NCI-H2029 treated with DMSO at 0.1 percent for 48 hours (cell line): ENCODE measurements at regions not wholly inside any gene's neighbourhood (a gene's known extent, or its start where the extent isn't known, plus 50 kb on each side); places are given as distances from the start of the nearest gene placed in this dataset.
"Not testable (repeated sequence)": the region's sequence is repeated elsewhere in the genome, so short reads cannot be mapped to it uniquely, and the experiment has no call there.

Source experiments
- DNase-seq: peaks from one replicate; lab custom pipeline; 2025; lab: John Stamatoyannopoulos, UW

DNA sequence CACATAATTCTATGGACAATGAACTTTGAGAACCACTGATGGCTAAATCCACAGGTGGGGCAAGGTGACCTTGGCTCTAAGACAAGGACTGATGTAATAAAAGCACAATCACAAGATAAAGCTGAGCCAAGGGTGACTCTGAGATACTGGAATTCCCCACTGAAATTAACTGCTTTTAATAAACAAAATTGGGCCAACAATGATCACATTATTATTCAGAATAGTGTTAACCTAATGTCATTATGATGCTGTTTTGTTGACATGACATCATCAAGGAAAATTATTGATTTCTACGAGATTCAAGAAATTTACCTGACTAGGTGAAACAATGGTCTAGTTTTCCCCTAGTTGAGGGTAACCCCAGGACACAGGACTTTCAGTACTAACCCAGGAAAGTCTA lies 273.7 kb upstream of the NFIA start:
- DNase-seq, result no peak

DNA sequence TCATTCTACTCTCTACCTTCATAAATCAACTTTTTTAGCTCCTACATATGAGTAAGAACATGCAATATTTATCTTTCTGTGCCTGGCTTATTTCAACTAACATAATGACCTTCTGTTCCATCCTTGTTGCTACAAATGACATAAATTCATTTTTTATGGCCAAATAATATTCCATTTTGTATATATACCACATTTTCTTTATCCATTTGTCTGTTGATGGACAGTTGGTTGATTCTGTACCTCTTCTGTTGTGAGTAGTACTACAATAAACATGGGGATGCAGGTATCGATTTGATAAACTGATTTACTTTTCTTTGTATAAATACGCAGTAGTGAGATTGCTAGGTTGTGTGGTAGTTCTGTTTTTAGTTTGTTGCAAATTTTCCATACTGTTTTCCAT lies 279.5 kb upstream of the NFIA start:
- DNase-seq, result no peak

DNA sequence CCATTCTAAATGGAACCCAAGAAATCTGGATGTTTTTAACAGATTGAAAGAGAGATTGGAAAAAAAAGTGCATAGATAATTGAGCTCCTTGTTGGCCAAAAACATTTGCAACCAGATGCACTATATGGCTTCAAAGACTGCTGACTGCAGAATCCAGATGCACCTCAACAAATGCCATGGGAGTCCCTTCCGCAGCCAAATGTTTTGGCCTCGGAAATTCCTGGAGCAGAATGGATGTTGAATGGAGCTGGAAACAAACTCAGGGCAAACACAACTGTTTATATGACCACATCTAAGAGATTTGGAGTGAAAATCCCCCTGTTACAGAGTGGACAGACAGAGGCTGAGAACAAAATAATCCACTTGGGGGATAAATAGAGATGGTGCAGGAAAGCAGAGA lies 285.0 kb upstream of the NFIA start:
- DNase-seq, result no peak

DNA sequence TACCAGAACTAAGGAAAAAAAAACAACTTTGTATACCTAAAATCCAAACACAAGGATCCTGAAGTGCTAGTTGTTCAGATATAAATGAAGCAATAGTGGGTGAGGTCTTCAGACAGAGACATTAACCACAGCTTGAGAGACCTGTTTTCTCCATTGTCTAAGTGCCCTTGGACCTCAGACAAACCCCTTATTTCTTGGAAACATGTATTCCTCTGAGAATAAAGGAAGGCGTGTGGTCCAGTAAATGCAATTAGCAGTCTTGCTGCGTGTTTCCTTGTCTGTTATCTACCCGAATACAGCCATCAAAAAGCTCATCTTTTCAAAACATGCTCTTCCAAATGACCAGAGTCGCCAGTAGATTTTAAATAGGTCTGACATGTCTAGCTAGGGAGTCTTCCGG lies 291.1 kb upstream of the NFIA start:
- DNase-seq, result no peak

DNA sequence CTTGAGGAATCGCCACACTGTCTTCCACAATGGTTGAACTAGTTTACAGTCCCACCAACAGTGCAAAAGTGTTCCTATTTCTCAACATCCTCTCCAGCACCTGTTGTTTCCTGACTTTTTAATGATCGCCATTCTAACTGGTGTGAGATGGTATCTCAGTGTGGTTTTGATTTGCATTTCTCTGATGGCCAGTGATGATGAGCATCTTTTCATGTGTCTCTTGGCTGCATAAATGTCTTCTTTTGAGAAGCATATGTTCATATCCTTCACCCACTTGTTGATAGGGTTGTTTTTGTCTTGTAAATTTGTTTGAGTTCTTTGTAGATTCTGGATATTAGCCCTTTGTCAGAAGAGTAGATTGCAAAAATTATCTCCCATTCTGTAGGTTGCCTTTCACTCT lies 309.3 kb upstream of the NFIA start:
- DNase-seq, result not testable (repeated sequence)

DNA sequence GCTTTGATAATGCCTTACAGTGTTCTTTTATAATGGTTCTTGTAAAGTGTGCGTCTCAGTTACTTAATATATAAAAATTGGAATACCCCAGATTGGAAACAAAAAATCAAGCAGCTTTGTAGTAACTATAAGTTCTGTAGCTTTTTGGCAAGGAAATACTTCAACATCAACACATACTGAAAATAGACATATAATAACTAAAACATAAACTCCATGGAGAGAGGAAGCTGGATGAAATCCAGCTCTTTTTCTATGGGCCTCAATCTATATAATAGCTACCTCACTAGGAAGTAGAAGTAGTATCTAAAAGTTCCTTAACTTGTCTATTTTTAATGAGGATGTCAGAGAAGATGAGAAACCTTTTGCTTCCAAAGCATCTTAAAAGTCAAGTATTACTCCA lies 313.3 kb upstream of the NFIA start:
- no peak for DNase-seq

DNA sequence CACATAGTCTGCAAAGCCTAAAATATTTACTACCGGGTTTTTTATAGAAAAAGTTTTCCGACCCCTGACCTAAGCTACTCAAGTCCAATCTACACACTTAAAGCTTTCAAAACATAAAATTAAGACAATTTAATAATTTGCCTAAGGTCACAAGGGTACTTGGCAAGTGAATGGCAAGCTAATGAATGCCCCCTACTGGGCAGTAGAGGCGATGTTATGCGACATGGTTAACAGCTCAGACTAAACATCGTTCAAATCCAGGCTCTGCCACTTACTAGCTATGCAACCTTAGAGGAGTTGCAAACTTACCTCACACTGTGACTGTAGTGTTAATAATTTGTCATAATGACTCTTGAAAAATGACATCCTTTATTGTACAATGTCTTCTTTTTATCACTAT lies 317.2 kb upstream of the NFIA start:
- peak; percentile 81 for DNase-seq

DNA sequence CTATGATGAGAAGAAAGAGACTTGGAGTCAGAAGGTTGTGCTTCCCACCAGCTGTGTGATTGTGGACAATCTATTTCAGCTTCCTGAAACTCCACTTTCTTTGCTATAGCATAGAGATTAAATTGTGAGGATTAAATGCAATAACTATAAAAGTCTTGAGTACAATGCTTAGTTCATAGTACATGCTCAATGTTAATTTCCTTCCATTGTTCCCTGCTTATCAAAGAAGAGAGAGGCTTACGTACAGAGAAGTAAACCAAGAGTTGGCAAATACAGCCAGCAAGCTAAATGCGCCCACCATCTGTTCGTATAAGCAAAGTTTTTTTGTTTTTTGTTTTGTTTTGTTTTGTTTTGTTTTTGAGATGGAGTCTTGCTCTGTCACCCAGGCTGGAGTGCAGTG lies 317.9 kb upstream of the NFIA start:
- DNase-seq, result no peak

DNA sequence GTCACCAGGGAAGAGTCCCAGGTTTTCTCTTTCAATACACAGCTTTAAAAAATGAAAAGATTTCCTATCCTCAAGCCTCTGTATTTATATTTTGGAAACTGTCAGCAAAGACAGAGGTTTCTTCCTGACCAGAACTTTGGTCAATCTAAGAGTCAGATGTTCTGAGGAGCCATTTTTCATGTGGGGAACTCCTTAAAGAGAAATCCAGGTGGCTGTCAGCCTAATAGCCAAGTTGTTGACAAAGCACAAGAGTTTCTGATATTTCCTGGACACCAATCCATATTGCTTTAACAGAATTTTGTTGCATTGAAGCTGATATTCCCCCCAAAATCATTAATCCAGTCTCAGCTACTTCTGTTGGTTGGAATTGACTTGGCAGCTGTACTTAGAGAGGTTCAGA lies 318.6 kb upstream of the NFIA start:
- DNase-seq, result no peak

DNA sequence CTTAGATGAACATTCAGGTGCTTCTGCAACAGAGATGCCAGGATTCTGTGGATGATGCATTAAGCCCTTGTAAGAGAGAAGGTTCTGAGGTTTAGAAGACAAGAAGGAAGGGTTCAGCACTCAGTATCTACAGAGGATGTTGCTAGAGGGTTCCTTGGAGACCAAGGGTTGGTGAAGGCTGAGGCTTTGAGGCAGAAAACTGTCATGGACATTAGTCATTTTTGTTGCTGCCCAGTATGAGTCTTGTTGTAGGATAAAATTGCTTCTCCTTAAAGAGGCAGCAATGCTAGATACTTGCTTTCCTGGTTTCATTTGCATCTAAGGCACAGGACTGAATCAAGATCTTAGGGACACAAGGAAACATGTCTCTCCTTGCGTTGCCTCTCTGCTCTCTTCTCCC lies 319.4 kb upstream of the NFIA start:
- no peak for DNase-seq

DNA sequence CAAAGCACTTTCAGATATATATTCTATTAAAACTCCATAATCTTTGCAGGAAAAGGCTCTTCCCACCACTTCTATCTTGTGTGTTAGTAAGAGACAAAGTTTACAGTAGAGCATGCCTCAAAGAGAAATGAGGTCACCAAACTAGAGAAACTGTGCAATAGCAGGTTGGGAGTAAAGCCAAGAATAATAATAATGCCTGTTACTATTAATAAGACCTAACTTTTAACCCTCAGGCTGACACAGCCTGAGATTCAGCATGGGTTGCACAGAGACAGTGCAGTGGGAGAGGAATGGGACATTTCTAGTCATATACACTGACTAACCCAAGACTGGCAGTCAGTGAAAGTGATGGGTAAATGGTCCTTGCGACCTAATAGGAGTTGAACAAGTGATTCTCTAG lies 320.2 kb upstream of the NFIA start:
- no peak for DNase-seq

DNA sequence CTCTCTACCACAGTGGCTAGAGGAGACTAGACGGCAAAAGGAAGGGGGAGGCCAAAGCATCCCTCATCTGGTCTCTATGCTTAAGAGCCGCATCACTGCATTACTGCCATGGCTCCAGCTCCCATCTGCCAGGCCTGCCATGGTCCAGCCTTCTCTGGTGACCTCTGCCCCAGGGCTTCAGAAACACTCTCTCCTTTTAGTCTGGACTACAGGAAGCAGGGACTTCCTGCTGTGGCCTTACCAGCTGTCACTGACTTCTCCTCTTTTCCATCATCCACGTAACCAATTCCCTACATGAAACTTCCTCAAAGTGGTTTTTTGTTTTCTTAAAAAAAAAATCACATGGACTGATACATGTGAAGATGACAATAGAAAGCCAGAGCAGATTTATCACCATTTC lies 323.1 kb upstream of the NFIA start:
- no peak for DNase-seq

DNA sequence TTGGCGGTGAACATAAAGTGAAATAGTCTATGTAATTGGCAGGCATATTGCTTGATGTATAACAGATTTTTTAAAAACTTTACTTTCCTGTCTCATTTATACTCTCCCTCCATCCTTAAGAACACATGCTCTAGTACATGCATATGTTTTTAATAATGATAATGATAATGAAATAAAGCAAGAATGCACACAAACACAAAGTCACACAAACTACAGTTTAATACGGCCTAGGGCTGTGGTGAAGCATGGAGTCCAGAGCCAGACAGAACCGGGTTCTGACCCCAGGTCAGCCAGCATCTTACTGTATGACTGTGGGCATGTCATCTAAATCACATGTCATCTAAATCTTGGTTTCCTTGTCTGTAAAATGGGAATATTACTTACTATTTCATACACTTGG lies 324.9 kb upstream of the NFIA start:
- DNase-seq, result no peak

DNA sequence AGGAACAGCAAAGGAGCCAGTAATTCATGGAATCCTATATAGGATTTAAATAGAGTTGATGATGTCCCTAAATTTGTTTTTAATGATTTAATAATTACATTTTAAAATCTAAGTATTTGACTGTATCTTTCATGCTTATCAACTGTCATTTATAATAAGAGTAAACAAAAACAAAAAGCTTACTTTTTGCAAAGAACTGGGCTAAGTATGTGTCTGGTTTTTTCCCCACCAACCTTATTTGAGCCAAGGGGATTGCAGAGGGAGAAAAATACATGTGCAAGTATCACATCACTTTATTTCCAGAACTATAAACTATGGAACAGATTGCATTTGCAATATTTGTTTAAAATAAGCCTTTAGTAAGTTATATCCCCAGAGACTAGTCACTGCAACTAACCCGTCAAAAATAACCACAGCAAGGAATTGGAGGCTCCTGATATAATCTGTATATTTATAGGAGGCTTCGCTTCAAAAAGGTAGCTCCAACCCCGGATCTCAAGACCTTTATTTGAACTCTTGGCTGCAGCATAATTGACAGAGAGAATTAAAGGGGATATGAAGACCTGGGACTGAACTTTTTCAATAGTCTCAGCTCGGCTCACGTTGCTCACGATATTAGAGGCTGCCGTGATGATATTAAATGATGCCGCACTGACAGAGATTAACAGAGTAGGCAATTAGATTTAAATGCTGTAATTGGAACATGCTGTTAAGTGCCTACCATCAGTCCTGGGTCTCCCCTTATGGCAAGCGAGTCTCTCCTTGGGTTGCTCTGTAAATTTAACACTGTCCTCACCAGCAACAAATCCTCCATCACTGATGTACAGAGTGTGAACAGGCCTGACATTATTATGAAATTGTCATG lies 329.1 kb upstream of the NFIA start:
- DNase-seq, result no peak

DNA sequence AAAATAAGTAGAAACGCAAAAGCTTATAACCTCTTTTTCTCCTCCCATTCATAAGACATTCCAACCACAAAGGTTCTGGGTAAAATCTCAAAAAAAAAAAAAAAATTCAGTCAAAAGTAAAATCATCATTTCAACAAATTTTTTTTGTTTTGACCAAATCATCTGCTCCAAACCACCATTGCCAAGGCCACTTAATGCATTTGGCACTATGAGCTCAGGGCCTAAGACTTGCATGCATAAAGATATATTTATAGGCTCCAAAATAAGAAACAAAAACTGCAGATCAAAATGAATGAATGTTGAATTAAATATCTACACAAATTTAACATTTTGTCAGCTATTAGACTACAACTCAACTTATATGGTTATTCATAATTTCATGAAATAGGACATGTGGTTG lies 331.1 kb upstream of the NFIA start:
- no peak for DNase-seq

DNA sequence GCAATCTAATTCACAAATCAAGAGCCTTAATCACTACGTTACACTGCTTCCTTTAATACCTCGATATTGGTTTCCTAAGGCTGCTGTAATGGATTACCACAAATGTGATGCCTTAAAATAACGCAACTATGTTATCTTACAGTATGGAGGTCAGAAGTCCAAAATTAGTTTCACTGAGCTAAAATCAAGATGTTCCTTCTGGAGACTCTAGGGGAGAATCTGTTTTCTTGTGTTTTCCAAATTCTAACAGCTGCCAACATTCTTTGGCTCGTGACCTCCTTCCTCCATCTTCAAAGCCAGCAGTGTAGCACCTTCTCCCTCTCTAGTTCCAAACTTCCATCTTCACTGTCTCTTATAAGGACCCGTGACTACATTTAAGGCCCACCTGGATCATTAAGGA lies 335.0 kb upstream of the NFIA start:
- DNase-seq, result no peak

DNA sequence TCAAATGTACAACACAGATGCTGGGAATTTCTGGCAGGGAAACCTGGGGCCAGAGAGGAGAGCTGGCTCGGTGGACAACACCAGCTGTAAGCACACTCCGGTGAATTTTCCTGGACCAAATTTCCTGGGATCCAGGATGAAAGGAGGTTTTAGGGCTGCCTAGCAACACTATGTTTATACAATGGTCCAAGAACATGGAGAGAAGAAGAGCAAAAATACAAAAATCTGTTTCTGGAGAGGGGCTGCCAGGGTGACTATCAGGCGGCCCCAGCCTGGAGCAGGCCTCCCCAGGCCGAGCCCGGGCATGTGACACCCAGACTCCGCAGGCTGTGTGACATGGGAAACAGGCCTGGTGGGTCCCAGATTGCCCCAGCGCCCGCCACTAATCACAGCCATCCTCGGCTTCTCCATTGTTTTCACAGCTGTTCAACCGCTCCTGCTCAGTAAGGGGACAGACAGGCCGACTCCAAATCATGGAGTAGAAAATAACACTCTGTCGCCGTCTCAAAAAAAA lies 336.0 kb upstream of the NFIA start:
- no peak for DNase-seq

DNA sequence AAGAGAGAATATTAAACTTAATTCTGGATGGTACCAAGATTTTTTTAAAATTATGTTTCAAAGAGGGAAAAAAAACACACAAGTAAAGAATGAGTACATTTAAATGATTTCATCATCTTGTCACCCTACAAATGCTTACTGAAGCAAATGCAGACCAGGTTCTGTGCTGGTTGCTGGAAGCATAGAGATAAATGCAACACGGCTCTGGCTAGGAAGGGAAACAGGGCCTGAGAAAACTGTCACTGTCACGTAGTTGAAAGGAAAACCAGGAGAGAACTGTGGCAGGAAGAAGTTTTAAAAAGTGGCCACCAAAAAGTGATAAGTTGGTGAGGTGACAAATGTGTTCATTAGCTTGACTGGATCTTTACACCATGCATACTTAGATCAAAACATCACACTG lies 336.9 kb upstream of the NFIA start:
- DNase-seq, result no peak

DNA sequence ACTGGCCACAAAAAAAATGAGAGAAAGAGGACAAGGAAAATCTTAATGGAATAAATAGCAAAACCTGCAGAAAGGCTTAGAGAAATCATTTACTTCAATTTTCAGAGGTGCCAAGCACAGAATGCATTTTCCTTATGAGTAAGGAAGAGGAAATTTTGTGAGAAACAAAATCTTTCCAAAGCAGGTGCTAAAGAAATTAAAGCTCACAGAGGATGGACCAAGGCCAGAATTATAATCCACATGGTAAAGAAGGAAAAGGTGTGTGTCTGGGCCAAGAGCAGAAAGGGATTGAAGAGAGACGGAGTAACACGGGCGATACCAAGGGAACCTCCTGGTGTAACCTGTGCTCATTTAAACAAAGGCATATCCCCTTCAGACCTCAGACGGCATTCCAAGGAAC lies 340.0 kb upstream of the NFIA start:
- no peak for DNase-seq

DNA sequence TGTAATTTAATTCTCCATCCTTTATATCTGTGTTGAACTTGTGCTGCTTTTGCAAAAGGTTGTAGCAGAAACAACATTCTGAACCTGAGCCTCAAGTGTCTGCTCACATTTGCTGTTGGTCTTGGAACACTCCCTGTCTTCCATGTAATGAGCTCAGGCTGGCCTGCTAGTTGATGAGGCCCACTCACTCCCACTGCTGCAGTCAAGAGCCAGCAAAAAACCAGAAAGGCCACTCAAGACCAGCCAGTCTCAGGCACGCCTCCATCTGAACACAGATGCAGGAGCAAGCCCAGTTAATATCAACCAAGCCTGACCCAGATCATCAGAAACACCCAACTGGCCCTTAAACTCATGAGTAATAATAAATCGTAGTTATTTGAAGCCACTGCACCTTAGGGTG lies 342.2 kb upstream of the NFIA start:
- DNase-seq, result no peak

DNA sequence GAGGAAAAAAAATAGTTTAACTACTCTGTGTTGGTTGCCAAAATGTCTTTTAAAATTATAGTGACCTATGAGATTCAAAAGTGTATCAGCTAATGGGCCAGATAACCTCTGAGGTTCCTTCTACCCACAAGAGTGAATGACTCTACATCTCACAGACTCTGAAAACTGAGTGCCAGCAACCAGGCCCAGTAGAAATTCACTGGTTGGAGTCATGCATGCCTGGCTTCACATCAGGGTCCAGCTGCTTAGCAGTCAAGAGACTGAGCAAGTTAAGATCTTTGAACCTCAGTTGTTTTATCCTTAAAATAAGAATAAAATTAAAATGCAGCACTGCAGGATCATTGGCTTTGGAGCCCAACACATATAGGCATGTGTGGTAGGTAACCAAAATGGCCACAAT lies 342.6 kb upstream of the NFIA start:
- DNase-seq, result no peak

DNA sequence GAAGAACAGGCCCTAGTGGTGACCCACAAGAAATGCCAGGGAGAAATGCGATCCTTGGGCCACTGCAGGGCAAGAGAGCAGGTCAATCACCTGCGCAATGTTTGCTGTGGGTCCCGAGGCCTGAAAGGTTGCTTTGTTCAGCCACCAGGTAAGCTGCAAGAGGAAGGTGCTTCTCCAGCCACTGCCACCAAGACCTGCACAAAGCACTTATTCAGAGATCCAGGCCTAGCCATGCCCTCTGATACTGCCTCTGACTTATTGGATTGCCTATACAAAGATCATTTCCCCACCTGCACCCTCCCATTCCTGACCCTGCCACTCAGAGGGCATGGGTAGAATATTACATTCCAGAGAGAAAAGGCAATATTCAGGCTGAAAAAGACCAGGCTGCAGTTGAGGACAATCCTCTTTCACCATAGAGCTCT lies 349.4 kb upstream of the NFIA start:
- DNase-seq, result no peak

DNA sequence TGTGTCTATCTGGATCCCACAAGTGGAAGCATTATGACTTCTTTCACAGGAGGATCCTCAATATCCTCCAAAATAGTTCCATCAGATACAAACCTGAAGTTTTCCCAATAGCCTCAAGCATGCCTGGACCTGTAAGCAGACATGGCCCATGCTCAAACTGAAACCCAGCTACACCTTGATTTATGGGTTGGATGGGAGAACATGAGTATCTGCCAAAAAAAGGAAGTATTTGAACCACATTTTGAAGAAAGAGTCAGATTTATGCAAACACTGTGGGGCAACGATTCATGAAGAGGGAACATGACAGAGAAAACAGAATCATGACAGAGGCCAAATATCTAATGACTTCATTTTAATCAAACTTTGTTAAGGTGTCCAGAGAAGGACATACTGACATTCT lies 351.0 kb upstream of the NFIA start:
- DNase-seq, result no peak

DNA sequence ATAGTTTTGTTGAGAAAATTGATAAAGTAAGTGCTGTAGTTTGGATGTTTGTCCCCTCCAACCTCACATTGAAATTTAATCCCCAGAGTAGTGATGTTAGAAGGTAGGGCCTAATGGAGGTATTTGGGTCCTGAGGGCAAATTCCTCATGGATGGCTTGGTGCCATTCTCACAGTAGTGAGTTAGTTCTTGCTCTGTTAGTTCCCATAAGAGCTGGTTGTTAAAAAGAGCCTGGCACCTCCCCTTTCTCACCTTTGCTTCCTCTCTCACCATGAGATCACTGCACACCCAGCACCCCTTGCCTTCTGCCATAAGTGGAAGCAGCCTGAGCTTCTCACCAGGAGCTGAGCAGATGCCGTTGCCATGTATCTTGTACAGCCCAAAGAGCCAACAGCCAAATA lies 354.8 kb upstream of the NFIA start:
- DNase-seq, result no peak
